ENCODE measurements at regions not wholly inside any gene's neighbourhood (a gene's known extent, or its start where the extent isn't known, plus 50 kb on each side); places are given as distances from the start of the nearest gene placed in this dataset.
A peak's percentile ranks its signal among the peaks of the same experiment; 100 is the strongest.

DNA sequence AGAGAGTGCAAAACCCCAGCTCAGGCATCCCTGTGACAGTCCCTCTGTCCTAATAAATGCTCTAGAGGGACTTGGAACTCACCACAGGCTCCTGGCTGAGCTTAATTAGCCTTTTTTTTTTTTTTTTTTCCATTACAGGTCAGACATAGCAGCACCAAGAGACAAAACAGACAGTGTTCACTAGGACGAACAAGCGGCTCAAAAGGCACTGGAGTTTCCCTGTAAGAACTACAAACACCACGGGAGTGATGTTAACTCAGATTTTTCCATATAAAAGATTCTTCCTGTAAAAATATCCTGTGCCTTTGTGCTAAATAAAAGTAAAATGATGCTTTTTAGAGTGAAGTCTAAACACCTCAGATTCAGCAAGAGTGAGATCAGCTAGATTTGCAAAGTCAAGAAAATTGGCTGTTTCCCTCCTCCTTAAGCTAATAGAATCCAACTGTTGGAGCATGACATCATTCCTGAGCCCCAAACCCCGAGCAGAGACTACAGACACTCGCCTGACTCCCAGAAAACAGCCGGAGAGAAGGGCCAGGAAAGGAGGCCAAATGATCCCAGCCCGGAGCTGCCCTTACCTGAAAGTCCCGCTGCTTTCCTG is 101.0 kb upstream of the AKIP1 start:
- no peak for ATAC-seq
- DNase-seq, result no peak

DNA sequence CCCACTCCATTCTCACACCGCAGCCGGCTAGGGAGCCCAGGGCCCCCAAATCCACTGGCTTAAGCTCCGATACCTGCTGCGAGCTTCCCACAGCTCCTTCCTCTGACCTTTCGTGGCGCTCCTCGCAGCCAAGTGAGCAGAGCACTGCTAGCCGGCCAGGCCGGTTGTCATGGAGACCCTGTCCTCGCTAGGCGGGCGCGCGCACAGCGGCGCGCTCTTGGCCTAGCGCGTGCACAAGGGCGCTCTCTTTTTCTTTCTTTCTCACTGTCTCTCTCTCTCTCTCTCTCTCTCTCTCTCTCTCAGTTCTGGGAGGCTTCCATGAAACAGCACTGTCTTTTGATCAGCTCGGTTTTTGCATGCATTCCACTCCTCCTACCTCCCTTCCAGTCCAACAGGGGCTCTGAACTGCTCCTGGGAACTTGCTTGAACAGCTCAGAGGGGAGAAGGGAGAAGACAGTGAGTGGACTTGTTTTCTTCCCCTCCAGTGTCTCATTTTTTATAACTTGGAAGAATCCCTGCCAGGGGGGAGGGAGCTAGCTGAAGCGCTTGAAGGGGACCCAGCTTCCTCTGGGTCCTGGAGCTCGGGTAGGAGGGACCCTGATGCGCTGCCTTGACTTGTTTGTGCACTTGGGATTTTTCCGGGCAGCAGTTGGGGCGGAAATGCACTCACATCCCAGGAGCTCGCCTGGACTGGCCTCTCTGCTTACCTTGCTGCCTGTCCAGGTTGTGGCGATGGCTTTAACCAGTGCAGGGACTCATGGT is 100.3 kb upstream of the AKIP1 start:
- H3K4me3 Mint-ChIP-seq, result peak overlapping the region; percentile 83
- peaks cover 7% of the 10 kb centered on the region for H3K4me1 Mint-ChIP-seq
- no peak for ATAC-seq

More for the DNA sequence above, 101.0 kb upstream of the AKIP1 start:
- H3K27ac Mint-ChIP-seq, result no peak overlapping the region
- H3K4me3 Mint-ChIP-seq, result peak overlapping the region; percentile 83
- peaks cover 48% of the 10 kb centered on the region for H3K27me3 Mint-ChIP-seq
- H3K9me3 ChIP-seq (ENCODE audit: control insufficient read depth, low read length, poor library complexity, severe bottlenecking), result no peaks in the 10 kb centered on the region
- peaks cover 6% of the 10 kb centered on the region for H3K36me3 Mint-ChIP-seq (ENCODE audit: low read depth)
- H3K4me1 Mint-ChIP-seq, result peaks cover 7% of the 10 kb centered on the region

DNA sequence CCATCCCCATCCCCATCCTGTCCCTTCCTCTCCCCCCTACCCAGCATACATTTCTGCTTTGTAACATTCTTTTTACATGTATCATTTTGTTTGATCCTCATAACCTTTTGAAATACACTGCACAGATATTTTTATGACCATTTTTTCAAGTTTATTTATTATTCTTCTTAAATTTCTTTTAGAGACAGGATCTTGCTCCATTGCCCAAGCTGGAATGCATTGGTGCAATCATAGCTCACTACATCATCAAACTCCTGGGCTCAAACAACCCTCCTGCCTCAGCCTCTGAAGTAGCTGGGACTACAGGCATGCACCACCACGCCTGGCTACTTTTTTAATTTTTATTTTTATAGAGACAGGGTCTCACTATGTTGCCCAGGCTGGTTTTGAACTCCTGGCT is 99.4 kb upstream of the AKIP1 start:
- no peak for DNase-seq
- H3K27me3 Mint-ChIP-seq, result peaks cover 43% of the 10 kb centered on the region

More for the DNA sequence above, 100.3 kb upstream of the AKIP1 start:
- DNase-seq, result no peak
- no peaks in the 10 kb centered on the region for H3K9me3 ChIP-seq (ENCODE audit: control insufficient read depth, low read length, poor library complexity, severe bottlenecking)
- peaks cover 6% of the 10 kb centered on the region for H3K36me3 Mint-ChIP-seq (ENCODE audit: low read depth)
- no peak overlapping the region for H3K27ac Mint-ChIP-seq
- peaks cover 48% of the 10 kb centered on the region for H3K27me3 Mint-ChIP-seq

DNA sequence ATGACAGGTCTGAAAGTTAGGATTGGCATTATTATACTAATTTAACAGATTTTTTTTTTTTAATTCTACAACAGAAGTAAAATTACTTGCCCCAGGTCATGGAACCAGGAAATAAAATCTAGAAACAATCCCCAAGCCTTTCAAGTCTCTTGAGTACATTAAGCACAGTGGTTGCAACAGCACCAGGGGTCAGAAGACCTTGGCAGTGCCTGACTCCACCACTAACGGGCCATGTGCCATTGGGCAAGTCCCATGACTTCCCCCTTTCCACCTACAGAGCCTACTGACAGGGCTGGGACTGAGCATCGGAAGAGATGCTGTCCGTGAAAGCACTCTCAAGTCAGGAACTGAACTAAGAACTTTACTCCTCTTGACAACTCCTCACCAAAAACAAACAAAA is 98.6 kb upstream of the AKIP1 start:
- ATAC-seq (no peak), DNase-seq (no peak)
- Mint-ChIP-seq H3K4me3 (no peak overlapping the region), H3K27ac (no peak overlapping the region), H3K27me3 (peaks cover 35% of the 10 kb centered on the region), H3K36me3 (ENCODE audit: low read depth) (no peaks in the 10 kb centered on the region), H3K4me1 (peaks cover 7% of the 10 kb centered on the region)
- no peaks in the 10 kb centered on the region for H3K9me3 ChIP-seq (ENCODE audit: control insufficient read depth, low read length, poor library complexity, severe bottlenecking)

More for the DNA sequence above, 99.4 kb upstream of the AKIP1 start:
- peaks cover 3% of the 10 kb centered on the region for H3K36me3 Mint-ChIP-seq (ENCODE audit: low read depth)
- H3K4me1 Mint-ChIP-seq, result peaks cover 7% of the 10 kb centered on the region
- no peak overlapping the region for H3K27ac Mint-ChIP-seq
- H3K4me3 Mint-ChIP-seq, result no peak overlapping the region
- H3K9me3 ChIP-seq (ENCODE audit: control insufficient read depth, low read length, poor library complexity, severe bottlenecking), result no peaks in the 10 kb centered on the region
- ATAC-seq, result no peak

DNA sequence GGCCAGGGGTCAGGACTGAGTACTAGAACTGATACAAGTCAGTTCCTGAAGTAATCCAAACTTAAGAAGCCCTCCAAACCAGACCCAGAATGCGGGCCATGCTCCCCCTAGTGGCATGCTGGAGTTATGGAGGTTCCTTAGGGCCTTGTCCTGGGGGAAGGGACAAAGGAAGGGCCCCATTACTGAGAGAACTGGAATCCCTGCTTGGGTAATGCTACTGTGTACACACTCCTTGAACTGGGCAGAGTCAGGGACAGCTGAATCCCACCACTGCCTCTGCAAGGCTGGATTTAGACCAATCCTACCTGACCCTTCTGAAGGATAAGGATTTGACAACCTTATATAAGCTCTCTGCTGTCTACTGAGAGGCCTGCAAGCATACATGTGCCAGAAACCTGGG is 97.3 kb upstream of the AKIP1 start:
- peaks cover 32% of the 10 kb centered on the region for H3K27me3 Mint-ChIP-seq
- ATAC-seq, result peak; percentile 47
- peak in 1 of 3 donors; percentile 9 for DNase-seq
- H3K4me3 Mint-ChIP-seq, result no peak overlapping the region
- H3K27ac Mint-ChIP-seq, result no peak overlapping the region
- H3K4me1 Mint-ChIP-seq, result peaks cover 7% of the 10 kb centered on the region
- H3K9me3 ChIP-seq (ENCODE audit: control insufficient read depth, low read length, poor library complexity, severe bottlenecking), result no peaks in the 10 kb centered on the region
- no peaks in the 10 kb centered on the region for H3K36me3 Mint-ChIP-seq (ENCODE audit: low read depth)

DNA sequence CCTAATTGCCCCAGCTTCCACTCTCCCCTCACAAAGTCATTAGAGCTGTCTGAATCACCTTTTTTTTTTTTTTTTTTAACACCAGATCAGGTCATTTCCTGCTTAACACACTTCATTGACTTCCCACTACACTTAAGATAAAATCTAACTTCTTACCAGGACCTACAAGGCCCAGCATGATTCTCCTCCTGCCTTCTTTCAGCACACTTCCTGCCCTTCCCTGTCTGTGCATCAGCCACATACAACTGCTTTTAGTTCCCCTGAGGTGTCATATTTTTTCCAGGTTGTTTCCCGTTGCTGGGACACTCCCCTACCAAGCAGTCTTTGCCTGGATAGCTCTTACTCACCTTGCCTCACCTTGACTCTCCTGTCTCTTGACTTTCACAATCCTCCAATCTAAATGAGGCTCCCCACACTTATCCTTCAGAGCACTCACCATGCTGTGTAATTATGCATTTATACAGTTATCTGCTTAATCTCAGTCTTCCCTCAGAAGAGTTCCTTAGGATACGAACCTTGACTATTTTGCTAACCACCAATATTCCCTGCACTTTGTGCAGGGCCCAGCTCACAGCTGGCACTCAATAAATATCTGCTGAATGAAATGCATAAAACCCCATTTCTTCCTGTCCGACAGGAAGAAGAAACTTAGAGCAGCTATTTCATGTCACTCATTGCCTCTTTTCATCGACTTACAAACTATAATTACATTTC is 96.6 kb upstream of the AKIP1 start:
- Mint-ChIP-seq H3K27ac (no peak overlapping the region), H3K4me3 (no peak overlapping the region), H3K27me3 (peaks cover 28% of the 10 kb centered on the region), H3K36me3 (ENCODE audit: low read depth) (no peaks in the 10 kb centered on the region), H3K4me1 (peaks cover 7% of the 10 kb centered on the region)
- H3K9me3 ChIP-seq (ENCODE audit: control insufficient read depth, low read length, poor library complexity, severe bottlenecking), result no peaks in the 10 kb centered on the region
- DNase-seq (no peak), ATAC-seq (no peak)

DNA sequence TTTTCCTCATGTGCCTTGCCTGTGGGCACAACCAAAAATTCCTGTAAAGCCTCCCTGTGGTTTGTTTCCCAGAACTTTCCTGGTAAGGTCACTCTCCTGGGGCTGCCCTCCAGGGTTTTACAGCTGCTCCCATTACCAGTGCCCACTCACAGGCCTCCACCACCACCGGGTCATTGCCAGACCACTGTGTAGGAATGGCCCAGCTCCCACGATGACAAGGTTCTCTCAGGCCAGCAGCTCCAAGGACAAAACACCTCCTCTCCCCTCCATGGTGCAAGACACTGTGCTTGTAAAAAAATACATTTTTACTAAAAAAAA is 96.1 kb upstream of the AKIP1 start:
- no peak overlapping the region for H3K27ac Mint-ChIP-seq
- no peaks in the 10 kb centered on the region for H3K9me3 ChIP-seq (ENCODE audit: control insufficient read depth, low read length, poor library complexity, severe bottlenecking)
- H3K4me1 Mint-ChIP-seq, result peaks cover 7% of the 10 kb centered on the region
- H3K4me3 Mint-ChIP-seq, result no peak overlapping the region
- peaks cover 25% of the 10 kb centered on the region for H3K27me3 Mint-ChIP-seq
- no peak for ATAC-seq
- no peaks in the 10 kb centered on the region for H3K36me3 Mint-ChIP-seq (ENCODE audit: low read depth)
- DNase-seq, result no peak

DNA sequence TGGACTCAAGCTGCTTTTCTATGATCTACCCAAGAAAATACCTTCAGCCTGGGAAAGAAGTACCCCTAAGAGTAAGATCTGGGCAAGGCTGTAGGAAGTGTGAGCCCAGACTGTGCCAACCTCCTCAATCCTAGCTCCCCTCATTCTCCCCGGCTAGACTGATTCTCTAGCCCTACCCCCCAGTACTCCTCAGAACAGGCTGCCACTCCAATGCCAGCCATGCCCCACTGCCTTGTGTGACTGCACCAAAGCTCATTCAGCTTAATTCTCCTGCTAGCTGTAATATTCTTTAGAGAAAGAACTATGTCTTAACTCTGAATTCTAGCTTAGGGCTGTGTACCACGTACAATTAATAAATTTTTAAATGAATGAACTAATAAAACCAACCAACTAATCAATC is 92.6 kb upstream of the AKIP1 start:
- ATAC-seq (no peak), DNase-seq (no peak)
- Mint-ChIP-seq H3K27me3 (peaks cover 9% of the 10 kb centered on the region), H3K4me1 (no peaks in the 10 kb centered on the region), H3K27ac (no peak overlapping the region), H3K36me3 (ENCODE audit: low read depth) (no peaks in the 10 kb centered on the region), H3K4me3 (no peak overlapping the region)
- no peaks in the 10 kb centered on the region for H3K9me3 ChIP-seq (ENCODE audit: control insufficient read depth, low read length, poor library complexity, severe bottlenecking)

DNA sequence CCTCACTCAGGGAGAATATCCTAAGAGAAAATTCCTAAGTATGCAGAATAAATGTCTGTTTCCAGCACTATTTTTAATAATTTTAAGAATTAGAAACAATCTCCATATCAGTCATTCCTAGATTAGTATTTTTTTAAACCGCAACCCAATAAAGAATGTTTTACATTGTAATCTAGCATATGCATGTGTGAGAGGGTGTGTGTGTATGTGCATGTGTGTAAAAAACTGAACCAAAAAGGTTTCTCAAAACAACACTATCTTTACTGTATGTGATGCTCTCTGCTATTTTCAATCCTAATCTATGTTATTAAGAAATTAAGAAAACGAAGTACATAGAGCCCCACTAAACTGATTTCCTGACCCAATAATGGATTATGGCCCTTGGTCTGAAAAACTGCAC is 90.6 kb upstream of the AKIP1 start:
- Mint-ChIP-seq H3K27me3 (peaks cover 12% of the 10 kb centered on the region), H3K27ac (no peak overlapping the region), H3K36me3 (ENCODE audit: low read depth) (no peaks in the 10 kb centered on the region), H3K4me3 (no peak overlapping the region), H3K4me1 (no peaks in the 10 kb centered on the region)
- DNase-seq, result no peak
- H3K9me3 ChIP-seq (ENCODE audit: control insufficient read depth, low read length, poor library complexity, severe bottlenecking), result no peaks in the 10 kb centered on the region
- no peak for ATAC-seq

DNA sequence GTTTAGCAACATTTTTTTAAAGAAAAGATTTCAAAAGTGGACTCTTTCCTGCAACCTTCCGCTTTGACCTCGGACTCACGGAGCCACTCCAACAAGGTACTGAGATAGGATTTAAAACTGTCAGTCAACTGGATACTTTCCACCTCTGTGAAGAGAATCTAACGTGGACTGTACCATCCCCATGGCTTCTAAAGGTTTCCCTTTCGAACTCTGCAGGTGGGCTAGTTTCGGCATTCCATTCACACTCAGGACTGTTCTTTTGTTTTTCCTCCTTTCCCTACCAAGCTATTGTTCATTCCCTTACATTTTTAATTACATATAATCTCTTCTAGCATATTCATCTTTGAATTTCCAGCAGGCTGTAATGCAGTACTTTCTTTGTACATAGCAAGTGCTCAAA is 88.5 kb upstream of the AKIP1 start:
- no peaks in the 10 kb centered on the region for H3K9me3 ChIP-seq (ENCODE audit: control insufficient read depth, low read length, poor library complexity, severe bottlenecking)
- Mint-ChIP-seq H3K27ac (no peak overlapping the region), H3K4me1 (no peaks in the 10 kb centered on the region), H3K36me3 (ENCODE audit: low read depth) (no peaks in the 10 kb centered on the region), H3K27me3 (peaks cover 15% of the 10 kb centered on the region), H3K4me3 (no peak overlapping the region)
- ATAC-seq (no peak), DNase-seq (no peak)

DNA sequence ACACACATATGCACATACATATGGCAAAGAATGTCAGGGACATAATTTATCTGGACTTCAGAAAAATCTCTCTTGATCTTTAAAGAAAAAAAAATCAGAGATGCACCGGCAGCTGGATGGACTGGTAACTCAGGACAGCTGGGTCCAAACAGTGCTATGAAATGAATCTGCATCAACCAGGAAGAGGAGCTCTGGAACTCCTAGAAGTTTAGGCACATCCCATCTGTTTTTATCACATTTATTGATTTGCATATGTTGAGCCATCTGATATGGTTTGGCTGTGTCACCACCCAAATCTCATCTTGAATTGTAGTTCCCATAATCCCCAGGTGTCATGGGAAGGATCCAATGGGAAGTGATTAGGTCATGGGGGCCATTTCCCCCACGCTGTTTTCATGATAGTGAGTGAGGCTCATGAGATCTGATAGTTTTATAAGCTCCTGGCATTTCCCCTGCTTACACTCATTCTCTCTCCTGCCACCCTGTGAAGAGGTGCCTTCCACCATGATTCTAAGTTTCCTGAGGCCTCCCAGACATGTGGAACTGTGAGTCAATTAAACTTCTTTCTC is 87.7 kb upstream of the AKIP1 start:
- no peaks in the 10 kb centered on the region for H3K9me3 ChIP-seq (ENCODE audit: control insufficient read depth, low read length, poor library complexity, severe bottlenecking)
- Mint-ChIP-seq H3K27ac (no peak overlapping the region), H3K27me3 (peaks cover 15% of the 10 kb centered on the region), H3K36me3 (ENCODE audit: low read depth) (no peaks in the 10 kb centered on the region), H3K4me1 (no peaks in the 10 kb centered on the region), H3K4me3 (no peak overlapping the region)
- ATAC-seq (no peak), DNase-seq (no peak)

DNA sequence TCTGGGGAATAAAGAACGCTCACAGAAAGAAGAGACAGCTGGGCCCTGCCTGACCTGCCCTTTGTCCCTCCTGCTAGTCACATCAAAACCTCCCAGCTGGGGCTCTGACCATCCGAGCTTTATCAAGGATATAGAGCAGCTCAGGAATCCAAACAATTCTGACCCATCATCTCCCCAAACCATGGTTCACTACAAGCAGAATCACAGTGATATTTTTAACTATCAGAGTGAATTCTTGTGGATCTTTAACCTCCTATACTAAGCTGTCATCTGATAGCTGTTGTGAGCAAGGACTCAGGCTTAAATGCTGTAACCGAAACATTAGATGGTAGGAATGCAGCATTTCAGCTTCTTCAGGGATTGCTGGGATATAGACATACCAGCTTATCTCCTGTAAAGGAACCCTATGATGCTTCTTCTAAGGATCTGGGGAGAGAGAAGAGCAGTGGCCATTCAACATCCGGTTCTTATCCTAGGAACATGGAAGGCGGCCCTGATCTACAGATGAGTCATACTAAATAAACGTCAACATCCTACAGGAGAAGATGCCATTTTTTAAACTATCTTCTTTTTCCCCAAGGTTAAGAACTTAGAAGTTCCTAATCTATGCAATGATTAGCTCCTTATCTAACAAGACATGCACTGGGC is 84.7 kb upstream of the AKIP1 start:
- peaks cover 6% of the 10 kb centered on the region for H3K27me3 Mint-ChIP-seq
- no peak for DNase-seq
- ATAC-seq, result no peak
- H3K36me3 Mint-ChIP-seq (ENCODE audit: low read depth), result no peaks in the 10 kb centered on the region
- no peaks in the 10 kb centered on the region for H3K9me3 ChIP-seq (ENCODE audit: control insufficient read depth, low read length, poor library complexity, severe bottlenecking)
- H3K4me1 Mint-ChIP-seq, result peaks cover under 1% of the 10 kb centered on the region
- H3K27ac Mint-ChIP-seq, result no peak overlapping the region
- H3K4me3 Mint-ChIP-seq, result no peak overlapping the region

DNA sequence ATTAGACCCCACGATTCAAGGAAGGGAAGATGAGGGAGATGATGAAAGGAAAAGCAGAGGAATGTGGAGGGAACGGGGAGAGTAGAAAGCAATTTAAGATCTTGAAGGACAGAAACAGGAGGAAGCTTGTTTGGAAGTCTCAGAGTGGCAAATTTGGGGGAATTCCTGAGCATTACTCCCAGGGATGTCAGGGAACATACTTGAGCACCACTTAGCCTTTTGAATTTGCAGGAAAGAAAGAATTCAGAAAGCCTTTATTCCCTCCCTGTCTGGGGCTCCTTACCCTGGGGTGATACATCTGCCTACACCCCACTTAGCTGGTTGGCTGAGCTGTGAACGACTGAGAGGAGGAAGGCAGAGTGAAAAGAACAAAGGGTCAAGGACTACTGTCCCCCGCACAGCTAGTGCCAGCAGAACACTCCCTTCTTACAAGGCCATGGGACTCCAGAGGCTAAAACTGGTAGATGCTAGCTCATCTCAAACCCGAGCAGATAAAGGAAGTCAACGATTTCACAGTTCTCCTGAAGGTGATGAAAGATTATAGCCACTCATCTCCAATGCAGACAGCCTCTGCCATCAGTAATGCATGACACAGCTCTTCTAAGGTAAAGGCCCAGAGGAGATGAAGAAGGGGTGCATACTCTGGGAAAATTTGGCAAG is 84.0 kb upstream of the AKIP1 start:
- H3K36me3 Mint-ChIP-seq (ENCODE audit: low read depth), result no peaks in the 10 kb centered on the region
- no peaks in the 10 kb centered on the region for H3K9me3 ChIP-seq (ENCODE audit: control insufficient read depth, low read length, poor library complexity, severe bottlenecking)
- no peak for DNase-seq
- no peak for ATAC-seq
- H3K27ac Mint-ChIP-seq, result no peak overlapping the region
- peaks cover 5% of the 10 kb centered on the region for H3K4me1 Mint-ChIP-seq
- no peak overlapping the region for H3K4me3 Mint-ChIP-seq
- H3K27me3 Mint-ChIP-seq, result peaks cover 6% of the 10 kb centered on the region

Data from T-helper 17 cell (primary cell).